ENCODE measurements at regions not wholly inside any gene's neighbourhood (a gene's known extent, or its start where the extent isn't known, plus 50 kb on each side); places are given as distances from the start of the nearest gene placed in this dataset.

GRCh38 chr21:28228636-28228995 is 764.1 kb downstream of the LTN1 start:
- no peak for TF ChIP-seq EZH2phosphoT487 (IDR thresholded peaks at IDR 0.05; ENCODE audit: insufficient read depth, low read depth)
- no peak for TF ChIP-seq EZH2 (IDR thresholded peaks at IDR 0.05; ENCODE audit: insufficient read depth, poor library complexity, severe bottlenecking)

All from GM23248 (cell line).